ENCODE measurements at regions not wholly inside any gene's neighbourhood (a gene's known extent, or its start where the extent isn't known, plus 50 kb on each side); places are given as distances from the start of the nearest gene placed in this dataset.

DNA sequence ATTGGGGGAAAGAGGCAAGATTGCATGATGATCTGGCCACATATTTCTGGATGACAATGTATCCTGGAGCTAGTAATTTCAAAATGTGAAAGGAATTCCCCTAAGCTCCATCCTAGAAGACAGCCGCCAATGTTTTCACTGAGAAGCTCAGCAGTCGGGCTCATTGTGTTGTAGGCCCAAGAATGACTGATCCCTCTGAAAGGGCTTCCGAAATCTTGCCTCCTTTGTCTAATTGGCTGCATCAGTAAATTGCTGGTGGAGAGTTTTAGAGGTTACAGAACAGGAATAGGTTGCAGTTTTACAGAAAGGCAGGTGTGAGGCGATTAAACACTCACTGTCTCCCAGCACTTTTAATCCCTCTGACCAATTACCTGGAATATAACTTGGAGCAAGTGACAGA, 464.1 kb upstream of the SALL1 start:
- peaks cover 4% of the 10 kb centered on the region for H3K4me1 ChIP-seq (ENCODE audit: insufficient read depth, low read length)
- no peak overlapping the region for H3K4me3 ChIP-seq (ENCODE audit: low read length)
- H2AFZ ChIP-seq (ENCODE audit: low read depth, low read length): no peak overlapping the region
- H3K27me3 ChIP-seq (ENCODE audit: insufficient read depth, low read length): no peaks in the 10 kb centered on the region
- no peaks in the 10 kb centered on the region for H3K36me3 ChIP-seq (ENCODE audit: insufficient read depth, low read length)
- H3K9me3 ChIP-seq (ENCODE audit: low read length): no peaks in the 10 kb centered on the region

DNA sequence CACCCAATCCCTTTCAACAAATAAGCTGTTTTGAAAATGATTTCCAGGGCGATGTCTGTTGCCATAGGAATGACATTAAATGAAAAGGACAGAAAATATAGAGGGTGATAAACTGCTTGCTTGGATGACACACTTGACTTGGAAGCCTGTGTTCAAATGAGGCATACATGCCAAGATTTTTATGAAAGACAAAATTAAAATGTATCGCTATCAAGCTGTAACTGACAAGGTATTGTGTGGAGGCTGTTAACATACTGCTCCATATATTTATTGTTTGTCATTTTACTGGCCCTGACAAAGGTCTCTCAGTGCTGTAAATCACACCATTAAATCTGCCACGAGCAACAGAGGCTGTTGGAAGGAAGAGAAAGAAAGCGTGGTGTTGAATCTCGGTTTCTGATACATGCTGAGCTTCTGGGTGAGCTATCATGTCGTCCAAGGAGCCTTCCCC, 456.2 kb upstream of the SALL1 start:
- no peaks in the 10 kb centered on the region for H3K9me3 ChIP-seq (ENCODE audit: low read length)
- no peaks in the 10 kb centered on the region for H3K36me3 ChIP-seq (ENCODE audit: insufficient read depth, low read length)
- no peak overlapping the region for H2AFZ ChIP-seq (ENCODE audit: low read depth, low read length)
- peaks cover 7% of the 10 kb centered on the region for H3K4me1 ChIP-seq (ENCODE audit: insufficient read depth, low read length)
- H3K27me3 ChIP-seq (ENCODE audit: insufficient read depth, low read length): no peaks in the 10 kb centered on the region
- no peak overlapping the region for H3K4me3 ChIP-seq (ENCODE audit: low read length)

DNA sequence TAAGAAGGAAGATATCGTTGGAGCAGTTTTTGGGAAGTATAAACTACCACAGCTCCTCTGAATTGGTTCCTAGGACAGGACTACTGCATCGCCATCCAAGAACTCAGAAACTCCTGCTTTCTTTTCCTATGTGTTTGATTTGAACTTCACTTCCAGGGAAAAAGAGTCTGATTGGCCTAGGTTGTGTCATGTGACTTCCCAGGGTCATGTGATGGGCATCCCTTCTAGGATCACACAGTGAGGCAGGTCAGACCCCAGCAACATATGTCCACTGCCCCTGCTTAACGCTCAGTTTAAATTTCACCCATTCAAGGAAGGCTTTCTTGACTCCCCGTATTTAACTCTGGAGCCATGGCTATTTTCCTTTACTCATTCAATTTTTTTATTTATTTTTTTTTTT, 445.2 kb upstream of the SALL1 start:
- no peaks in the 10 kb centered on the region for H3K36me3 ChIP-seq (ENCODE audit: insufficient read depth, low read length)
- H3K4me1 ChIP-seq (ENCODE audit: insufficient read depth, low read length): peaks cover 14% of the 10 kb centered on the region
- H3K4me3 ChIP-seq (ENCODE audit: low read length): no peak overlapping the region
- H3K27me3 ChIP-seq (ENCODE audit: insufficient read depth, low read length): no peaks in the 10 kb centered on the region
- H2AFZ ChIP-seq (ENCODE audit: low read depth, low read length): no peak overlapping the region
- H3K9me3 ChIP-seq (ENCODE audit: low read length): peaks cover 2% of the 10 kb centered on the region

DNA sequence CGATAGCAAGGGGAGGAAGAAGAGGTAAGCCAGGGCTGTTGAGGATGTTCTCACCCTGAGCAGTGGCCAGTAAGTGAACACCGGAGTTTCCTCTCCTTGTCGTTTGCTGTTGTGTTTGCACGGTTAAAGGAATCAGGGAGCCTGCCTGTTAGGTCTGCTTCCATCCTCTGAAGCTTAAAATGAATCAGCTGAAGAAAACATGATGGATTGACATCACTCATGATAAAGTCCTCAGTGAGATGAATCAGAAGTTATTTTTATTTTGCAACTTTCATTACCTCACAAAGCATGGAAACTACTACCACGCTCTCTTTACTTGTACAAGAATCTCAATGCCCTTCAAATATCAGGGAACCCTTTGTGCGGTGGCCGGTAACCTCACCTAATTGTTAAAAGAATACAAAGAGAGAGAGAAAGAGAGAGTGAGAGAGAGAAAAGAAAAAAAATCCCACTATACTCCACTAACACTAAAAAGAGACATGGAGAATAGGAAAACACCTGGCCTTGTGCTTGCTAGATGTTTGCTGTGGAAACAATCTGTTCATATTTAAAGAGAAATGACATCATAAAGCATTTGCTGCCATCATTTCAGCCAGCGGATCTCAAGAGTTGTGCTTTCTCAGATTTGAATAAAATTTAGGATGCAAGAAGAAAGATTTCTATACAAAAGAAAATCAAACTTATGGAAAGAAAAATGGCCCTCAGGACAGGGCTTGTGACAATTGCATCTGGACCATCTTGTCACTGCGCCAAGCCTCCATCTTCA, 441.6 kb upstream of the SALL1 start:
- no peaks in the 10 kb centered on the region for H3K27me3 ChIP-seq (ENCODE audit: insufficient read depth, low read length)
- H3K4me3 ChIP-seq (ENCODE audit: low read length): no peak overlapping the region
- peaks cover 2% of the 10 kb centered on the region for H3K9me3 ChIP-seq (ENCODE audit: low read length)
- peaks cover 14% of the 10 kb centered on the region for H3K4me1 ChIP-seq (ENCODE audit: insufficient read depth, low read length)
- H3K36me3 ChIP-seq (ENCODE audit: insufficient read depth, low read length): no peaks in the 10 kb centered on the region
- peak overlapping the region; percentile 49 for H2AFZ ChIP-seq (ENCODE audit: low read depth, low read length)

DNA sequence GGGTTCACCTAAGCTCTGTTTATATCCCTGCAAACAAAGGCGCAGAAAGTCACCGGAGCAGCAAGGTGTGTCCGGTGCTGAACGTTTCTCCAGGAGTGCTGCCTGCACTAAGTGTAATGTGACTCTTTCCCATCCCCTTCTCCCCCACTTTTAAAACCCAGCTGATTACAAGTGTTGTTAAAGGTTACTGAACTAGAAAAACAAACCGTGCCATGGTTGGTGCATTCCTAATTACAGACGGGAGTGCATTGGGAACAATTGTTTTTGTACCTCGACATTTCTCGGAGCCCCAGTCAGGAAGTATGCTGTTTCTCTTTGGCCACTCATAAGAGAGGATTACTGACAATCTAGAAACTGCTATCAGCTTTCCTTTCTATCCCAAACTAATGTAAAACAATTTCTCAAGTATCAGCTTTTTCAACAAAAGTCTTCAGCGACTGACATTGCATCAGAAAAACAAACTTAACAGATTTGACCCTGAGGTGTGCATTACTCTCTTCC, 441.0 kb upstream of the SALL1 start:
- Histone ChIP-seq H2AFZ (ENCODE audit: low read depth, low read length) (peak overlapping the region; percentile 49), H3K27me3 (ENCODE audit: insufficient read depth, low read length) (no peaks in the 10 kb centered on the region), H3K9me3 (ENCODE audit: low read length) (peaks cover 2% of the 10 kb centered on the region), H3K36me3 (ENCODE audit: insufficient read depth, low read length) (no peaks in the 10 kb centered on the region), H3K4me3 (ENCODE audit: low read length) (no peak overlapping the region), H3K4me1 (ENCODE audit: insufficient read depth, low read length) (peaks cover 14% of the 10 kb centered on the region)

DNA sequence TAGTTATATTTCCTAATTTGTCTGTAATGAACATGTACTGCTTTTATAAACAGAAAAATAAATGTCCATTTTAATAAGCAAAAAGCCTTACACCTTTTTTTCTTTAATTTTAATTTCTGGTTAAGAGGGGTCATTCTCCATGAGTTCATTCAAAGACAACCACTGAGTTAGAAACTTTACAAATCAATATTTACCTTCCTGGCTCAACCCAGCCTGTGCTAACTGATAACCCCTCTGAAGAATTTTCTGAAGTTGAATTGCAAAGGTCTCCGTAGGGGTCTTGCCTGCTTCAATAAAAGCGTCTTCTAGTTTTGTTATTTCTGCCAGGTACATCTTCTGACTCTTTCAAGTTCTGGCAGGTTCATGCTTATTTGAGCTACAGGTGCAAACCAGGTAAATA, 440.4 kb upstream of the SALL1 start:
- H3K36me3 ChIP-seq (ENCODE audit: insufficient read depth, low read length): no peaks in the 10 kb centered on the region
- no peak overlapping the region for H2AFZ ChIP-seq (ENCODE audit: low read depth, low read length)
- no peaks in the 10 kb centered on the region for H3K27me3 ChIP-seq (ENCODE audit: insufficient read depth, low read length)
- no peak overlapping the region for H3K4me3 ChIP-seq (ENCODE audit: low read length)
- H3K9me3 ChIP-seq (ENCODE audit: low read length): peaks cover 2% of the 10 kb centered on the region
- H3K4me1 ChIP-seq (ENCODE audit: insufficient read depth, low read length): peaks cover 14% of the 10 kb centered on the region

DNA sequence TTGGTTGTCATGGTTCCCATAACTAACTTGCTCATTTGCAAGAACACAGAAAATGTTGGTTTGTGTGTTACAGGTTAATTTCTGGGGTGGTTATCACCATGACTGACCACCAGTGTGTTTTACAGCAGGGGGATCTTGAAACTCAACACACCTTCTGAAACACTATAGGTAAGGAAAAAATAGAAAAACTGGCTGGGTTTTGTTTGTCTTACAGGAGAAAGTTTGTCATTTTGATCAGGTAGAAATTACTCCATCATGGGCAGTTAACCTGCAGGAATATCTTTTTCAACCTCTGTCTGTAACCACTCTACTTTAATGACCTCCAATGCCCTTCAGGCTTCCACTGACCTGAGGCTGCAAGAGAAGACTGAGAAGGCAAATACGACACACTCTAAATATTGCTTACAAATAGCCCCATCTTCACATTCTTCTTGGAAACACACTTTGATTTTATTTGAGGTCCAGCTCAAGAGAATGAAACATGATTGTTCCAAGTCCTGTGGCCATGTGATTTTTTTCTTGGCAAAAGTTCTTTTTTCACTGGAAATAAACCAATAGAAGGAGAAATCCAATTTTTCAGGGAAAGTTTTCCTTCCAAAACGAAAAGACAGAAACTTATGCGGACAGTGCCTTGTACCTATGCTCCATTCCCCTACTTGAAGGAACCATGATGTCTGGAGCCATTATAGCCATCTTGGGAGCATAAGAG, 428.7 kb upstream of the SALL1 start:
- Histone ChIP-seq H3K27me3 (ENCODE audit: insufficient read depth, low read length) (no peaks in the 10 kb centered on the region), H3K9me3 (ENCODE audit: low read length) (no peaks in the 10 kb centered on the region), H3K4me1 (ENCODE audit: insufficient read depth, low read length) (peaks cover 2% of the 10 kb centered on the region), H3K36me3 (ENCODE audit: insufficient read depth, low read length) (no peaks in the 10 kb centered on the region), H3K4me3 (ENCODE audit: low read length) (no peak overlapping the region), H2AFZ (ENCODE audit: low read depth, low read length) (no peak overlapping the region)

DNA sequence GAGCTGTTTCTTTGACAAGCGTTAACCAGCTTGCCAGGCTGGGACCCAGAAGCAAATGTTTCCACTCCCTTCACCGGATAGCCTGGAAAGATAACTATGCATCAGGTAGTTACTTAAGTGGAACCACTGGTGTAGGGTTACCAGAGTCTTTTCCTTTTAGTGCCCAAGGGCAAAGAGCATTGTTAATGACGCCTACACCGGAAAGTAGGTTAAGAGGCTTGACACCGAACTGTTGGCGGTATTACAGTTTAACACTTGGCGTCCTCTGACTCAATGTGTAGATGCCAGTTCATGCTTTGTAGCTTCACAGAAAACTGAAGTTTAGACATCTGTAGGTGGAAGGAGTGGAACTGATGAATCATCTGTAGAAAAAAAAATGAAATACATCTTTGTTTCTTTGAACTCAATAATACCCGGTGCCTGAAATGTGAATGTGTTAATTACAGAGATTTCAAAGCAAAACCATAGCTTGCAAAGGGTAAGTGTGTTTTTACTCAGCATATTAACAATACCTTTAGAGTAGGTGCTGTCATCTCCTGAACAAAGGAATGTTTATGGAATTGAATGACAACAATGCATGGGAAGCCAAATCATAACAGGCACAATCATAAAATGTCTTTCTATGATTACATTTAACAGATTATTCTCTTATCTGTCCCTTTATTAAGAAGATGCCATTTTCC, 426.7 kb upstream of the SALL1 start:
- H3K27me3 ChIP-seq (ENCODE audit: insufficient read depth, low read length): no peaks in the 10 kb centered on the region
- no peak overlapping the region for H3K4me3 ChIP-seq (ENCODE audit: low read length)
- H3K9me3 ChIP-seq (ENCODE audit: low read length): no peaks in the 10 kb centered on the region
- H3K36me3 ChIP-seq (ENCODE audit: insufficient read depth, low read length): no peaks in the 10 kb centered on the region
- H3K4me1 ChIP-seq (ENCODE audit: insufficient read depth, low read length): peaks cover 2% of the 10 kb centered on the region
- no peak overlapping the region for H2AFZ ChIP-seq (ENCODE audit: low read depth, low read length)

DNA sequence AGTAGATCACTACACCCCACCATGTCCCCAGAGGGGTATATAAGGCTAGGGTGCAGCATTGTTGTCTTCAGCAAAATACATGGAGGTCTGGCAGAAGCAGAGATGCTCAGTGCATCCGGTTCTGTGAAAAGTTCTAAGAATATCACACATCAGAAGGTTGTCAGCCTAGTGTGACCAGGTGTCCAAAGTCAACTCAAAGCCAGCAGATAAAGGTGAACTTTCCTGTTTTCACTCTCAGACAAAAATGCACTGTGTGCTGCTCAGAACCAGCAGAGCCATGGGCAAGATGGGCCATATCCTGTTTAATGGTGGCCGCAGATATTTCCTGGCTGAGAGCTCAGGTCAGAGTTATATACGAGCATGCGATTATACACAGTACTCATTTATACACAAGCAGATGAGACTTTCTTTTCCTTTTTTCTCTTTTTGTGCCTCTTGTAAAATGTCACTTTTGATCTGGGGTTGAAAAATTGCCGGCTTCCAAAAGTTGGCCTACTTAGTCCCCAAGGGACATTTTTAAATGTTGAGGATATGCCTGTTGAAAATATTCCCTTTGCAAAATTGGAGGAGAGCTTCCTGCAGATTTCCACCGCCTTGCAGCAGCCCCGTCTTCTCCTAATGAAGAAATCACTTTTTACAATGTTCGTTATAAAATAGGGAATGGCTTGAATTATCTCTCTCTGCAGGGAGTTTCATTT, 425.6 kb upstream of the SALL1 start:
- no peaks in the 10 kb centered on the region for H3K36me3 ChIP-seq (ENCODE audit: insufficient read depth, low read length)
- H3K4me1 ChIP-seq (ENCODE audit: insufficient read depth, low read length): peaks cover 2% of the 10 kb centered on the region
- no peaks in the 10 kb centered on the region for H3K9me3 ChIP-seq (ENCODE audit: low read length)
- no peak overlapping the region for H2AFZ ChIP-seq (ENCODE audit: low read depth, low read length)
- no peaks in the 10 kb centered on the region for H3K27me3 ChIP-seq (ENCODE audit: insufficient read depth, low read length)
- no peak overlapping the region for H3K4me3 ChIP-seq (ENCODE audit: low read length)

DNA sequence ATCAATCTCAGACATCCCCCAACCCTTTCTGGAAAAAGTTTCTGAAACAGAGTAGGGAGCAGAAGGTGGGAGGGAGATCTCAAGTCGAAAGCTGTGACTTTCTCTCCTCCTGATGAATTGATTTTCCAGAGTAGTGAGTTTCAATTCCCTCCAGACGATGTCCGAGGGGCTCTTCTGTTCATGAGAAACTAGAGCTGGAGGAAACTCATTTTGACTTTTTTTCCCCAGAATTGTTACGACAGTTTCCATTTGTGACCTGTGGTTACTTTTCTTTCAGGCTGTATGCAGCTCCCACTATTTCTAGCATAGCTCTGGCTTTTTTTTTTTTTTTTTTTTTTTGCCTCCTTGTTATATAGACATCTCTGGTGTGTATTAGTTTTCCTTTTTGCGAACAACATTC, 422.1 kb upstream of the SALL1 start:
- H2AFZ ChIP-seq (ENCODE audit: low read depth, low read length): no peak overlapping the region
- no peaks in the 10 kb centered on the region for H3K27me3 ChIP-seq (ENCODE audit: insufficient read depth, low read length)
- H3K4me1 ChIP-seq (ENCODE audit: insufficient read depth, low read length): peaks cover 4% of the 10 kb centered on the region
- H3K36me3 ChIP-seq (ENCODE audit: insufficient read depth, low read length): no peaks in the 10 kb centered on the region
- H3K9me3 ChIP-seq (ENCODE audit: low read length): no peaks in the 10 kb centered on the region
- H3K4me3 ChIP-seq (ENCODE audit: low read length): no peak overlapping the region

DNA sequence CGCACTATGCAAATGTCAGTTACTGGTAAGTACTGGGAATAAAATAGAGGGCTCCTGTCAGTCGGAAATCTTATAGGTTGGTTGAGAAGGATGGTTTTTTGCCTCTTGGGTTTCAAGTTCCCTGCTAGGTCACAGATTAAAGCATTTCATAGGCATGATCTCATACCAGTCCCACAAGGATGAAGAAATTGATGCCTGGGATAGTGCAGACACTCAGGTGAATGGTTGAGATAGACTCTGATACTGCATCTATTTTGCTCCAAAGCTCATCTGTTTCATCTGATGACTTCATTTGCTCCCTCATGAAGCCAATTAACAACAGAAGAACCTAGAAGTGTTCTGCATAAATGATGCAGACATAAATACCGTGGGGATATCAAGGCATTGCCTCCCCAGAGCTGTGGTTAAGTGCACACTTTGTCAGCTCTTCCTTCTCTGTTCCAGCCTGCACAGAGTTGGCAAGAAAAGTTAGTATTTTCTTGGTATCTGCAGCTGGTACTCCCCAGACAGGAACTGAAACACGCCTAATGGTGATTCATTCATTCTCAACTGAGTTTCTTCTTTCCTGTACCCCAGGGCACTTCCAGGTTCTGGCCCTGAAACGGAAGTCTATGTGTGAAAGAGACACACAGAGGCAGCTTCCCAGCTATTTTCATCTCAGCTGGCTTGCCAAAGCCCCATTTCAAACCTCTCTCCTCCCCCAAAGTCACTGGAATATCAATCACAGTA, 418.3 kb upstream of the SALL1 start:
- Histone ChIP-seq H3K36me3 (ENCODE audit: insufficient read depth, low read length) (no peaks in the 10 kb centered on the region), H3K9me3 (ENCODE audit: low read length) (no peaks in the 10 kb centered on the region), H3K27me3 (ENCODE audit: insufficient read depth, low read length) (no peaks in the 10 kb centered on the region), H3K4me3 (ENCODE audit: low read length) (no peak overlapping the region), H3K4me1 (ENCODE audit: insufficient read depth, low read length) (peaks cover 4% of the 10 kb centered on the region), H2AFZ (ENCODE audit: low read depth, low read length) (no peak overlapping the region)

DNA sequence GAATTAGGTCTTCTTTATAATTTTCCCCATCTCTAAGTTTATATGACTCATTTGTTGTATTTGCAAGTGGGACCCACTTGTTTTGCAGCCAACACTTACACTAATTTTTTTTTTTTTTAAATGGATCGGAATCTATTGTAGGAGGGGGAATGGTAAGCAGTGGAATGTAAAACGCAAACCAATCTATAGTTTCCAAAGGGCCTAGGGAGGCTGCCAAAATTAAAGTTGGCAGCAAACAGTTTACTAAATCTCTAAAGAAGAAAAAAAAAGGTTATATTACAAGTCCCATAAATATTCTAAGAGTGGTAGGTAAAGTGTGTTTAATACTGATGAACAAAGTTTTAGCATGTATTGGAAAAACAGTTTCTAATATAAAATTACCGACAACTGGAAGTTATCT, 416.8 kb upstream of the SALL1 start:
- H3K4me3 ChIP-seq (ENCODE audit: low read length): no peak overlapping the region
- H3K36me3 ChIP-seq (ENCODE audit: insufficient read depth, low read length): no peaks in the 10 kb centered on the region
- H3K4me1 ChIP-seq (ENCODE audit: insufficient read depth, low read length): peaks cover 4% of the 10 kb centered on the region
- H3K9me3 ChIP-seq (ENCODE audit: low read length): no peaks in the 10 kb centered on the region
- no peaks in the 10 kb centered on the region for H3K27me3 ChIP-seq (ENCODE audit: insufficient read depth, low read length)
- H2AFZ ChIP-seq (ENCODE audit: low read depth, low read length): no peak overlapping the region

Data from neuron (in vitro differentiated cells).